Ascending aorta (tissue), 2 donors: ENCODE measurements at regions not wholly inside any gene's neighbourhood (a gene's known extent, or its start where the extent isn't known, plus 50 kb on each side); places are given as distances from the start of the nearest gene placed in this dataset.

Source experiments
- DNase-seq, 2 donors: peaks; one replicate each; pipeline ENCODE4 v3.0.0-alpha.2; 2019; ENCODE audit warnings: low spot score in 2 of 2
- H3K27ac ChIP-seq, 2 donors: fragments of 200-600 bp; sonication (generic); one replicate each; pipeline ENCODE4 v1.5.1; 2016 to 2017; ENCODE audit warnings: mild to moderate bottlenecking in 1 of 2
- H3K27me3 ChIP-seq: fragments of 200-600 bp; sonication (generic); one replicate; pipeline ENCODE4 v1.5.1; 2017
- H3K36me3 ChIP-seq, 2 donors: fragments of 200-600 bp; sonication (generic); one replicate each; pipeline ENCODE4 v1.5.1; 2016
- H3K4me1 ChIP-seq, 2 donors: fragments of 200-600 bp; sonication (generic); one replicate each; pipeline ENCODE4 v1.5.1; 2016 to 2017; ENCODE audit warnings: mild to moderate bottlenecking in 1 of 2
- H3K4me3 ChIP-seq, 2 donors: fragments of 200-600 bp; sonication (generic); one replicate each; pipeline ENCODE4 v1.5.1; 2016 to 2017; ENCODE audit warnings: mild to moderate bottlenecking in 1 of 2
- H3K9me3 ChIP-seq, 2 donors: fragments of 200-600 bp; sonication (generic); one replicate each; pipeline ENCODE4 v1.5.1; 2016
- CTCF ChIP-seq, 3 experiments: fragments of 200-600 bp in 2 of 3; fragments of 450-650 bp in 1 of 3; sonication (generic) in 2 of 3; IDR thresholded peaks; one replicate each; pipeline ENCODE4 v1.5.1; 2016 to 2019; ENCODE audit warnings: antibody characterized with exemption in 3 of 3, mild to moderate bottlenecking in 1 of 3, moderate library complexity in 1 of 3
- intact Hi-C: fragments of 100-400 bp; cut with DNase I; formaldehyde crosslinking; loops from one replicate; pipeline ENCODE4 v1.15.1; 2023

GRCh38 chrX:150014525-150014924, 76.2 kb upstream of the EOLA2 start:
- intact Hi-C loops, result no loop called here
- H3K9me3 ChIP-seq, result no peaks in the 10 kb centered on the region
- no peak overlapping the region for H3K4me3 ChIP-seq
- H3K36me3 ChIP-seq, result no peaks in the 10 kb centered on the region
- H3K4me1 ChIP-seq, result no peaks in the 10 kb centered on the region
- no peaks in the 10 kb centered on the region for H3K27me3 ChIP-seq
- no peak overlapping the region for H3K27ac ChIP-seq
- DNase-seq, result no peak
- TF ChIP-seq CTCF (IDR thresholded peaks at IDR 0.05), result no peak

- Histone ChIP-seq H3K27me3 (no peaks in the 10 kb centered on the region), H3K4me1 (no peaks in the 10 kb centered on the region), H3K4me3 (no peak overlapping the region), H3K27ac (no peak overlapping the region), H3K36me3 (no peaks in the 10 kb centered on the region), H3K9me3 (no peaks in the 10 kb centered on the region)
- no peak for TF ChIP-seq CTCF (IDR thresholded peaks at IDR 0.05)
- no peak for DNase-seq
- intact Hi-C loops, result no loop called here
These were observed 79.6 kb upstream of the EOLA2 start for GRCh38 chrX:150017868-150018267.

GRCh38 chrX:150018931-150019361, 80.7 kb upstream of the EOLA2 start:
- TF ChIP-seq CTCF (IDR thresholded peaks at IDR 0.05), result no peak
- Histone ChIP-seq H3K9me3 (no peaks in the 10 kb centered on the region), H3K27ac (no peak overlapping the region), H3K4me1 (no peaks in the 10 kb centered on the region), H3K27me3 (no peaks in the 10 kb centered on the region), H3K4me3 (no peak overlapping the region), H3K36me3 (no peaks in the 10 kb centered on the region)
- intact Hi-C loops, result no loop called here
- no peak for DNase-seq

- no peak for TF ChIP-seq CTCF (IDR thresholded peaks at IDR 0.05)
- intact Hi-C loops, result no loop called here
- DNase-seq, result no peak
These were observed 90.4 kb upstream of the EOLA2 start for GRCh38 chrX:150028692-150029091.

GRCh38 chrX:150032742-150033141, 94.5 kb upstream of the EOLA2 start:
- H3K4me1 ChIP-seq, result peaks cover 0 to 2% of the 10 kb centered on the region in 2 donors
- no peaks in the 10 kb centered on the region for H3K36me3 ChIP-seq
- H3K4me3 ChIP-seq, result no peak overlapping the region
- no peaks in the 10 kb centered on the region for H3K9me3 ChIP-seq
- TF ChIP-seq CTCF (IDR thresholded peaks at IDR 0.05), result no peak
- intact Hi-C loops, result no loop called here
- DNase-seq, result no peak
- no peak overlapping the region for H3K27ac ChIP-seq
- no peaks in the 10 kb centered on the region for H3K27me3 ChIP-seq

More at GRCh38 chrX:150028692-150029091, 90.4 kb upstream of the EOLA2 start:
- no peaks in the 10 kb centered on the region for H3K36me3 ChIP-seq
- H3K9me3 ChIP-seq, result no peaks in the 10 kb centered on the region
- no peak overlapping the region for H3K4me3 ChIP-seq
- H3K27ac ChIP-seq, result no peak overlapping the region
- H3K27me3 ChIP-seq, result no peaks in the 10 kb centered on the region
- no peaks in the 10 kb centered on the region for H3K4me1 ChIP-seq

GRCh38 chrX:150034788-150035187, 96.5 kb upstream of the EOLA2 start:
- Histone ChIP-seq H3K36me3 (no peaks in the 10 kb centered on the region), H3K9me3 (no peaks in the 10 kb centered on the region), H3K27ac (no peak overlapping the region), H3K4me1 (peaks cover 0 to 2% of the 10 kb centered on the region in 2 donors), H3K4me3 (no peak overlapping the region), H3K27me3 (no peaks in the 10 kb centered on the region)
- intact Hi-C loops, result no loop called here
- DNase-seq, result no peak
- TF ChIP-seq CTCF (IDR thresholded peaks at IDR 0.05), result no peak
